ENCODE measurements at regions not wholly inside any gene's neighbourhood (a gene's known extent, or its start where the extent isn't known, plus 50 kb on each side); places are given as distances from the start of the nearest gene placed in this dataset.

GRCh38 chr6:167662075-167662880 is 164.4 kb upstream of the AFDN start:
- FAIRE-seq: no peak
- TF ChIP-seq REST (IDR thresholded peaks at IDR 0.05) (no peak), BCL3 (IDR thresholded peaks at IDR 0.05) (no peak), CHD2 (IDR thresholded peaks at IDR 0.05; ENCODE audit: low read length, partially characterized antibody) (no peak), MYC (IDR thresholded peaks at IDR 0.05; ENCODE audit: borderline replicate concordance, low read length) (no peak), GATA3 (IDR thresholded peaks at IDR 0.05; ENCODE audit: borderline replicate concordance) (no peak), CBX2 (IDR thresholded peaks at IDR 0.05; ENCODE audit: borderline replicate concordance, low read depth) (no peak), HDAC2 (IDR thresholded peaks at IDR 0.05) (no peak), ZSCAN20 (CRISPR knock-in tag; IDR thresholded peaks at IDR 0.05) (no peak), CTCF (IDR thresholded peaks at IDR 0.05) (no peak), FOSB (CRISPR knock-in tag; IDR thresholded peaks at IDR 0.05) (no peak), EHMT2 (IDR thresholded peaks at IDR 0.05; ENCODE audit: low read depth) (no peak), RFX5 (IDR thresholded peaks at IDR 0.05) (no peak), NFE2L2 (conservative IDR thresholded peaks at IDR 0.05; ENCODE audit: low read length) (no peak), CHD4 (IDR thresholded peaks at IDR 0.05; ENCODE audit: borderline replicate concordance) (no peak), FOSL2 (IDR thresholded peaks at IDR 0.05) (no peak), FOSL2 (CRISPR knock-in tag; IDR thresholded peaks at IDR 0.05) (no peak), HMGXB4 (CRISPR knock-in tag; IDR thresholded peaks at IDR 0.05; ENCODE audit: borderline replicate concordance) (no peak), POLR2A (IDR thresholded peaks at IDR 0.05; ENCODE audit: low read length) (no peak)
- no peak for DNase-seq (ENCODE audit: low read depth in 1 of 2, low spot score in 1 of 2)
- ChIA-PET CTCF (no interaction called here), POLR2A (no interaction called here)
- 67% methylated on average over 11 of the region's 39 CpGs for WGBS (ENCODE audit: missing lambda C conversion rate)
- no peaks in the 10 kb centered on the region for H3K9me3 ChIP-seq
- H3K4me1 ChIP-seq: no peaks in the 10 kb centered on the region
- ATAC-seq: no peak
- no peak overlapping the region for H3K4me3 ChIP-seq
- no peak overlapping the region for H3K4me2 ChIP-seq
- H3K27ac ChIP-seq: no peak overlapping the region

GRCh38 chr6:167662881-167663205 is 163.9 kb upstream of the AFDN start:
- H3K4me3 ChIP-seq: no peak overlapping the region
- CTCF ChIA-PET: no interaction called here
- H3K4me2 ChIP-seq: no peak overlapping the region
- no peaks in the 10 kb centered on the region for H3K9me3 ChIP-seq
- FAIRE-seq (no peak), DNase-seq (ENCODE audit: low read depth in 1 of 2, low spot score in 1 of 2) (no peak), ATAC-seq (no peak)
- no CpG with 5 or more reads among the region's 14 CpGs for WGBS (ENCODE audit: missing lambda C conversion rate)
- H3K27ac ChIP-seq: no peak overlapping the region
- POLR2A ChIA-PET: no interaction called here
- H3K4me1 ChIP-seq: no peaks in the 10 kb centered on the region
- TF ChIP-seq FOXS1 (CRISPR knock-in tag; IDR thresholded peaks at IDR 0.05) (no peak), CHD4 (IDR thresholded peaks at IDR 0.05; ENCODE audit: borderline replicate concordance) (no peak), HEYL (CRISPR knock-in tag; IDR thresholded peaks at IDR 0.05) (no peak), CBX2 (IDR thresholded peaks at IDR 0.05; ENCODE audit: borderline replicate concordance, low read depth) (no peak), RARB (CRISPR knock-in tag; IDR thresholded peaks at IDR 0.05) (no peak), ZSCAN20 (CRISPR knock-in tag; IDR thresholded peaks at IDR 0.05) (no peak), RAD21 (conservative IDR thresholded peaks at IDR 0.05 in 1 of 2, IDR thresholded peaks at IDR 0.05 in 1 of 2) (no peak), CEBPB (IDR thresholded peaks at IDR 0.05) (no peak), EHF (CRISPR knock-in tag; IDR thresholded peaks at IDR 0.05) (no peak), PHF8 (IDR thresholded peaks at IDR 0.05; ENCODE audit: borderline replicate concordance, low read depth) (no peak), SREBF2 (IDR thresholded peaks at IDR 0.05) (no peak), SMC3 (IDR thresholded peaks at IDR 0.05) (no peak), HMGXB4 (CRISPR knock-in tag; IDR thresholded peaks at IDR 0.05; ENCODE audit: borderline replicate concordance) (no peak), POLR2AphosphoS2 (conservative IDR thresholded peaks at IDR 0.05; ENCODE audit: low read length) (no peak), HDAC2 (IDR thresholded peaks at IDR 0.05) (no peak)
